CD4-positive, alpha-beta T cell treated with Interferon alpha-2 for 1 hour (primary cell): ENCODE measurements at regions not wholly inside any gene's neighbourhood (a gene's known extent, or its start where the extent isn't known, plus 50 kb on each side); places are given as distances from the start of the nearest gene placed in this dataset.
"Not testable (repeated sequence)": the region's sequence is repeated elsewhere in the genome, so short reads cannot be mapped to it uniquely, and the experiment has no call there.

Experiments used
- DNase-seq, 2 donors: peaks; one replicate each; pipeline ENCODE4 v3.0.0-alpha.2; 2020 to 2022

DNA sequence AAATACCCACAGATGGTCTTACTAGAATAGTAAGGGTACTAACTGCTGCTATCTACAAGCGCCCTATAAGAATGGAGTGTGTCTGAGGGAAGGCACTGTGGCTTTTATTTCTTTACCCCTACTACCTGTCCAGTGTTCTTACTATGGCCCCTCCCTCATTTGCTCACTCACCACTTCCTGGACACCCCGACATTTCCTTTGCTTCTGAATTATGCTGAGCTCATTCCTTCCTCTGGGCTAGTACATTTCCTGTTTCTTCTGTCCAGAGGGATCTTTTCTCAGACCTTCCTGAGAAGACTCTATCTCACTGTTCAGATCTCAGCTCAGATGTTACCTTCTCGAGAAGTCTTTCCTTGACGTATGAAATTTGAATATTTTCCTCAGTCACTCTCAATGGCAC, 192.1 kb upstream of the DAB1 start:
- DNase-seq = no peak

DNA sequence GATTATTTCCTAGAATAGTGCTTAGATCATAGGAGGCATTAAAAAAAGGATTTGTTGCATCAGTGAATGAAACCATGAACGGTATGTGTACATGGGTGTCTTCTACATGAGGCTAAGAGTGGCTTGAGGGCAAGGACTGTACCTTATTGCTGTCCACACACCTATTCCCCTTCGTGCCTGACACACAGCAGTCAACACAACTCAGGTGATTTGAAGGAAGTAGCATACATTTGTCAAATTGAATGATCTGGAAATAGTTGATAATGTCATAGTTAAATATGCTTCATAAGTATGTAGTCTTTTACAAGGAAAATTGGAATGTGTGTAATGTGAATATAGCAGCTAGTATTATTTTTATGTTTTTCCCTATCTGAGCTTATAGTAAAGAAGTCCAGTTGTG, 189.0 kb upstream of the DAB1 start:
- DNase-seq = no peak

DNA sequence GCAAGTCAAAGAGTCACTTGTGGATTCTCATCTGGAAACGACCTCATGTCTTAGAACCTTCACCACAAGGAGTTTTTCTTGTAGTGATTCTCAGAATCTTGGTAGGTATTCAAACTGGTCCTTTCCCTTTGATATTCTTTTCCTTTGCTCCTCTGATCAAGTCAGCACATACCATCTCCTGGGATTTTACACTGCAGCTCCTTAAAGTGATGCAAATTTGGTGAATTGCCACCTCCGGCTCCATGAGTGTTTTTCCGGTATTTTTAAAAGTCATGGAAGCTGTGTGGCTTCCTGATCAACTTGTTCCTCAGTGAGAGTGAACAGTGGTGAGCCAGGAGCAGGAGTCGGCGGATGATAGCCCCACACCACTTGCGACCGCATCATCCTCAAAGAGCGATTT, 182.1 kb upstream of the DAB1 start:
- DNase-seq = no peak

DNA sequence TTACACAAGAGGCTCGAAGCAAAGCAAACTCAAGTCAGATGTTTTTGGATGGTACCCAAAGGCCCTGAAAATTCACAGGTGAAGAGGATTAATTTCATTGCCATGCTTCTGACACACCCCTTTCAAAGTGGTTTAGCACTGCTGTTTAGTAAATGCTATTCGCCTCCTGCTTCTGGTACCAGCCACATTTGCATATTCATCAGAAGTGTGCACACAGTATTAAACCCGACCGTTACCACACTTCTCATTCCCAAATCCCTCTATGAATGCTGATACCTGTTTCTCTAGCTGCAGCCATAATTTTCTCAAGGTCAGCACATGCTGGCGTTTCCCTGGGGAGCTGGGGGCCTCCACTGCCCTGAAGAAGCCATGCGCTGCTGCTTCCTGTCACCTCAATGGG, 179.8 kb upstream of the DAB1 start:
- no peak for DNase-seq

DNA sequence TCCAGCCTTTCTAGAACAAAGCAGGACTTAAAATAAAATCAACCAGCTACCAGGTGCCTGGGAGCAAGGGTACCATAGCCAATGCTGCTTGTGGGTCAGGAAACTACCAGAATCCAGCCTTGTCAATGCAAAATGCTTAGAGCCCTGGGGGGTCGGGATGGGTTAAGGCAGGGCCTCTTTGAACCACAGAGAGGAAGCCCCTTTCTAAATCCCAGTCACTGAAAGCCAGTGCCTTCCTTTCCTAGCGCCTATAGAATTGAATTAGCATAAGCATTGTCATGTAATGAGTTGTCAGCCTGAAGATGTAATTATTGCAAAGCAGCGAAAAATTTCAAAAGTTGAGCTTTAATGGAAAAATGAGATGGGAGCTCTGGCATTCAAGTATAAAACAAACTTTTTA, 176.6 kb upstream of the DAB1 start:
- DNase-seq = no peak

DNA sequence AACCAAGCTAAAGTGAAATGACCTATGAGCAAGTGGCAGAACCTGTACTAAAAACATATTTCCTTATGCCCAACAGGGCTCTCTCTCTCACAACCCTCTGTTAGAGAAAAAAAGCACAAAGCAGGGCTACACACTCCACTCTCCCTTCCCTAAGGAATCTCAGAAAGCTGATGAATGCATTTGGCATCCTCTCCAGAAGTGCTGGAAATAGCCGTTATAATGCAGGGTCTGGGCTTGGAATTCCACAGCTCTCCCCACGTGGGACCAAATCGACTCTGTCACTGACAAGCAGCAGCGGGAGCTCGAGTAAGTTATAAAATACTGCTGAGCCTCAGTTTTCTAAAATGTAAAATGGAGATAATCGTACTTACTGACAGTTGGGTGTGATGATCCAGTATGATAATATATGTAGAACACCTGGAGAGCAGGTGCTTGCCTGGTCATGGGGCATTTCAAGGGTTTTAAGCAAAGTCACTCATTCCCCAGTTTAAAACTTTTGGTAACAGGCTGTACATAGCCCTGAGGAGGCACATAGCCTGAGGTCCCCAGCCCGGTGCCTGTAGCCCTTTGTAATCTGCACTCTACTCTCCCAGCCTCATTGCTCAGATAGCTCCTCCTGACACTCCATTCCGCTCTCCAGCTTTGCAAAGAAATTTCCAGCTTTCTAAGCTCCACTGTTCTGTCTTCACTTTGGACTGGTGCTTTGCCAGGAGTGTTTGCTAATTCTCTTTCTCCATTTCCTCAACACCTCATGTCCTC, 175.6 kb upstream of the DAB1 start:
- no peak for DNase-seq

DNA sequence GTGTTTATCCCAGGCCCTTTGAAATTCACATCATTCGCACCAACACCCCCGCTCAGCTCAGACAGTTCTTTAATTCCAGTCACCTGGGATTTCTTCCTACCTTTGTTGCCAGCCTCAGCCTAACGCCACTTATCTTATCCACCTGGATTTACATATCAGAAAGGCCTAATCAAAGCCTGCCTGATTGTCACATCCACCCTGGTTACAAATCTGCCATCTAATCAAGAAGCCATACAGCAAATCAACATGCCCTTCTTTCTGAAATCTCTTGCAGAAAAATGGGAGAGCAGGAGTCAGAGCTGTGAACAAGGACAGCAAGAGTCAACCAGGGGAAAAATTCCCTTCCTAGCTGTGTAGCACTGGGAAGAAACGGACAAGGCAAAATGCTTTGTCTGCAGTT, 173.2 kb upstream of the DAB1 start:
- no peak for DNase-seq

DNA sequence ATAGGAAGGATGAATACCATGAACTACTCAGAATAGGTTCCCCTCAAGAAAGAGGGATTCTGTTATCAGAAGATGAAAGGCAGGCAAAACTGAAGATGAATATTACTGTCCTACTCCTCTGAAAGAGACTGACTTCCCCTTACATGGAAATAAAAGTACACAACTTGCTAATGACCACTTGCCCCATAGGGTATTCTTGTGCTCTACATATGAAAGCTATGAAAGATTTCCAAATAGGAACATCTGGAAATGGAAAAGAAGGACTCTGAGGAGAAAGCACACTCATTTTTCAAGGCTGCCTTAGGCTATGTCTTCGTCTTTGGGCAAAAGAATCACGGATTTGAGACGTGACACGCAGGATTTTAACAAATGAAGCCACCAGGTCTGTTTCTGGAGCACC, 170.1 kb upstream of the DAB1 start:
- no peak for DNase-seq

DNA sequence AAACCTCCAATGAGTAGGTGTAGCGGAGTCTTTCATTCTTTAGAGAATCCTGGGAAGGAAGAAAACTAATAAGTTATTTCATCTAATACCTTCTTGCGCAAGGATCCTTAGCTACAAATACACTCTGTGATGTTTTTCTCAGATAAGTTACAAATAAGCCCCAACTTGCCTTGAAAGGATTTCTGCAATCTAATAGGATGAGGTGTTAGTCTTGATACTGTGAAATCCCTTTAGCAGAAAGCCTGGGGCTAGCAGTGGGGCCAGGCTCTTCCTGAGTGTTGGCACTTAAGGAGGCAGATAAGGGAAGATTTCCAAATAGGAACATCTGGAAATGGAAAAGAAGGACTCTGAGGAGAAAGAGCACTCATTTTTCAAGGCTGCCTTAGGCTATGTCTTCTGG, 168.0 kb upstream of the DAB1 start:
- no peak for DNase-seq

DNA sequence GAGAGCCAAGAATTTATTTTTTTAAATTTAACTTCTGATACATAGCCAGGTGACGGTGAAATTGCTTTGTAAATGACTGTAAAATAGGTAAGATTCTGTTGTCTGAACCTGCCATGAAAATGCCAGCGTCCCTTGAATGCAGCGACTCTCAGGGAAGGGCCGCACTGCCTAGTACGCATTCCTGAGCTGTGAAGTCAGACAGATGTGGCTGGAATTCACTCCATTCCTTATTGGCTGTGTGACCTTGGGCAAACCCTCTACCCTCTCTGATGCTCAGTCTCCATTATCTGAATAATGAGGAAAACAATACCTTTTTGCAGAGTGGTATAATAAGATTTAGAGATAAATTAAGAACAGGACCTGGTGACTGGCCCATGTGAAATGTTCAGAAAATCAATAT, 167.1 kb upstream of the DAB1 start:
- no peak for DNase-seq

DNA sequence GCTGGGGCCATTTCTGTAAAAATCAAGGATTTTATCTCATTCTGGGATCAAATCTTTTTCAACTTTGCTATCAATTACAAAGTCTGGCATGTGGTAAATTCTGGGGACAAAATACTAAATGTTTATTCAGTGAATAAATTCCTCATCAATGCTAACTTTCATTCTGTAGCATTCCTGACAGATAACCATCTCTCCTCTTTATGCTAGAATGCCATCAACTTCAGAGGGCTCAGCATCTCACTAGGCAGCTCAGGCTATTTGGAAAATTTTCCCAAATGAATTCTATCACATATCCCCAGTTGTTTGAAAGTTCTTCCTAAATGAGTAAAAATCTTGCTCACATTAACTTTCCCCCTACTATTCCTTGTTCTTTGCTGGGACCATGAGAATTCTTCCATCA, 163.0 kb upstream of the DAB1 start:
- DNase-seq = no peak

DNA sequence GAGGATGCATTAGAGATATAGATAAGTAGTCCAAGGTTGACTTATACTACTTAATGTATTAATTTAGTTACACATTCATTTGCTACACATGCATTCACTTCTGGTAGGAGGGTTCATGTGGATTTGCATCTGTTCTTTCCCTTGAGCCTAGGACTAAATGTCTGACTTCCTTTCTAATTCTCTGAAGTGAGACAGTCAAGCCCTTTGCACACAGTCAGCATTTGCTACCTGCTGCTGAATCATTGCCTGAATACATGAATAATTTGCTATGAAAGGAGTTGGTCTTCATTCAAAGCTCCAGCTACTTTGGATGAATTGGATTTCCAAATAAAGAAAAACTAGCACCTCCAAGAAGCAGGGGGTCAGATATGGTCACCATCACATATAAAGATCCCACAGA, 154.8 kb upstream of the DAB1 start:
- DNase-seq = no peak

DNA sequence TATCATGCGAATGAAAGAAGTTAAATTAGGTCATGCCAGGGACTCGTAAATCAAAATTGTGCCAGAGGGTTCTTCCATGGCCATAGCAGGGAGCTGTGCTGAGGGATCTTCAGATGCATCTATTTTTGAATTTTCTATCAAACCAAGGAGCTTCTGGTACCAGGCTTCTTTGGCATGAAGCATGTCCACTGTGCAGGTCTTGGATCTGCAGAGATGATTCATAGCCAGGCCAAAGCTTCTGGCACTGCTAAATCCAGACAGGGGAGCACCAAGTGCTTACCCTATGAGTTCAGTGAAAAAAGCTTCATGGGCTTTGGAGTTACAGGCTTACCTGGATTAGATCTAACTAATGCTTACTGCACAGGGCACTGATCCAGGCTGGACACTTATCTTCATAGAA, 154.2 kb upstream of the DAB1 start:
- DNase-seq = no peak

DNA sequence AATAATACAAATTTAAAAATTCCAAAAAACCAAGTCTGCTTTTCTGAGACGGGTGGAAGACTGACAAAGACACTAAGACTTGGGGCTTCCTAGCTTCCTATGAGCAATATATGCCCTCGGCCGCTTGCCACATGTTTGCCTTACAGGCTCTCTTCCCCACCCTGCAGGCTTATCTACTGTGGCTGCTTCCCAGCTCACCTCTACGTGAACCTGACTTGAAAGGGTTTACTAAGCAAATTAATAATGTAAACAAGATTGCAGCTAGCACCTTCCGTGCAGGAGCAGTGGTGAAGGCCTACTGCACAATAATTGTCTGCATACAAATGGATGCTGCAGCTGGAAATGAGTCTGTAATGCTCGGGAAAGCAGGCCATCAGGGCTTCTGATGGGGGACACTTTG, 152.9 kb upstream of the DAB1 start:
- no peak for DNase-seq

DNA sequence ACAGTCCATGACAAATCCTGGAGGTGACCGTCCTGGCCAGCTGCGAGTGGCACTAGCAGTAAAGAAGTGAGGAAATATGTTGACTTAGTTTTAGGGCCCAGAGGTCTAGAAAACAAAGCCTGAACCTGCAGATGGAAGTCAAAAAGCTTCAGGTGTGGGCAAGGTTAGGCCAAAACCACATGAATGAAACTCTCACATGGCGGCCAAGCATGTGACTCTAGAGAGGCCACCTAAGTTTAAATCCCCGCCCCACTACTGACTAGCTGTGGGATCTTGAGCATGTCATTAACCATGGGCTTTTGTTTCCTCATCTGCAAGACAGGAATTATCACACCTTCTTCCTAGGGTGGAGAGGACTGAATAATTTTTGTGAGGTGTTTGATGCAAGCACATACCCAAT, 148.2 kb upstream of the DAB1 start:
- DNase-seq = no peak

DNA sequence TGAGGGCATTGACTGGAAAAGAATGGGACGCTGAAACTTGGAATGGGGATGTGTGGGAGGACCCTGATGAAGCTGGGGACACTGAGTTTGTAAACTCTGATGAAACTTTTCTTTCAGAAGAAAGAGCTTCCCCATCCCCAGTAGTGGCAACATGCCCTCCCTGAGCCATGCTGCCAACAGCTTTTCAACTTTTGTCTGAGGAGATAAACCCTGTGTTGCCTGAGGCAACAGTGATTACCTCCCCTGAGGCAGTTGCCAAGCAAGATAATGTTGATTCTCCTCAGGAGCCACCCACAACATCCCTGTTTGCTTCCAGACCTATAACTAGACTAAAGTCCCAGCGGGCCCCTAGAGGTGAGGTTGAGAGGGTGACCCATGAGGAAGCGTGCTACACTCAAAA, 134.2 kb upstream of the DAB1 start:
- not testable (repeated sequence) for DNase-seq

DNA sequence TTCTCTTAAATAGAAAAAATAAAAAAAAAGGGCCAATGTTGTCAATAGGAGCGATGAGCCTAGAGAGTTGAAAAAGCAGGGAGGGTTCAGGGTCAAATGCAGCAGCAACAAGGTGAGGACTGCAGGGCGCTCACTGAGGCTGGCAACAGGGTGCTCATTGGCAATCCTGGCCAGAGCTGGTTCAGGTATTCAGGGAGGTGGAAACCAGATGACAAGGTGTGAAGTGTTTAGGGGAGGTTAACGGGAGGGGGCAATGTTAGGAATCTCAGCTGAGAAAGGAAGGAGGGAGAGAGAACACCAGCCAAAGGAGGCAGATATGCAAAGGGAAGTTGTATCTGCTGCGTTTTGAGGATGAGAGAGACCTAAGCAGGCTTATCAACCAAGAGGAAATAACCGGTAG, 129.8 kb upstream of the DAB1 start:
- no peak for DNase-seq

DNA sequence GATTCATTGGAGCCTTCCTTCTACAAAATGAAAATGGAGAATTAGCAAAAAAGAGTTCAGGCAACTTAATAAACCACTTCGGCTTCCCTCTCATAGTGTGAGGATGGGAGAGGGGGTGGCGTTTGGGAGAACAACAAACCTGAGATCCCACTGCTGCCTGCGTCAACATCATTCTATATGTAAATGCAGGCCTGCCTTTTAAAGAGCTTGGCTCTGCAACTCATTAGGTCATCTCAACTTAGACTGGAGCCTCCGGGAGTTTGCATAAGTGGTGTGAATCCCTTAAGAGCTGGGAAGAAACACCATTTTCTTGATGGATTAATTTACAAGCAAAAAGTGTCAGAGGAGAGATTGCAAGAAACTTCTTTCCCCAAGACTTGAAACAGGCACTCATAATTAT, 127.6 kb upstream of the DAB1 start:
- no peak for DNase-seq

DNA sequence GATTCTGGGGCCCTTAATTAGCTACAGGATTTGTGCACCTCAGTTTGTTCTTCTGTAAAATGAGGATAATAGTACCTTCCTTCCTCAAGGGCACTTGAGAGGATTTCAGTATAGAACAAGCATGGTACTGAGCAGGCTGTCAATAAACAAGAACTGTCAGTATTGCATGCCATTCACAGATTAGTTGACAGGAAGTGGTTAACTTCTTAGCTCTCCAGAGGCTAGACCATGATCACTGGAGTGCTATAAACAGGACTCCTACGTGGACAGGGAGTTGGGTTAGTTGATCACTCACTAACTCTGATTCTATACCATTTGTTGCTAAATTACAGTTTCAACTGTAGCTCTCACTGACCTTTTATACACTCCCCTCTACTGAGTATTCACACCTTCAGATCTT, 126.2 kb upstream of the DAB1 start:
- DNase-seq = no peak

DNA sequence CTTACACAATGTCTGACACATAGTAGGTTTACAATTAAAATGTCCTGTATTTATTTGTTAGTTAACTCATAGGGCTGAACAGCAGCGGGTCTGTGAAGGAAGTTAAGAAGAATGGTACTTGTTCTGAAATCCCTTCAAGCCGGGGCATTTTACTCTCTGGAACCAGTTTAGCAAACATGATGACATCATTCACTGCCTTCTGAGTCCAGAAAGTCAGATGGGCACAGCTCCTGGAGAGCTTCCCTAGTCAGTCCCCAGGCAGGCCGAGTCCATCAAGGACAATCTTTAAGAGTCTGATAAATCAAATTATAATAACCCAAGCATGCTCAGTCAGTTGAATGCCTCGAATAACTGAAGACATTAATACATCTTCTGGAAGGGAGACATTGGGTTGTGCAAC, 125.4 kb upstream of the DAB1 start:
- DNase-seq = no peak

DNA sequence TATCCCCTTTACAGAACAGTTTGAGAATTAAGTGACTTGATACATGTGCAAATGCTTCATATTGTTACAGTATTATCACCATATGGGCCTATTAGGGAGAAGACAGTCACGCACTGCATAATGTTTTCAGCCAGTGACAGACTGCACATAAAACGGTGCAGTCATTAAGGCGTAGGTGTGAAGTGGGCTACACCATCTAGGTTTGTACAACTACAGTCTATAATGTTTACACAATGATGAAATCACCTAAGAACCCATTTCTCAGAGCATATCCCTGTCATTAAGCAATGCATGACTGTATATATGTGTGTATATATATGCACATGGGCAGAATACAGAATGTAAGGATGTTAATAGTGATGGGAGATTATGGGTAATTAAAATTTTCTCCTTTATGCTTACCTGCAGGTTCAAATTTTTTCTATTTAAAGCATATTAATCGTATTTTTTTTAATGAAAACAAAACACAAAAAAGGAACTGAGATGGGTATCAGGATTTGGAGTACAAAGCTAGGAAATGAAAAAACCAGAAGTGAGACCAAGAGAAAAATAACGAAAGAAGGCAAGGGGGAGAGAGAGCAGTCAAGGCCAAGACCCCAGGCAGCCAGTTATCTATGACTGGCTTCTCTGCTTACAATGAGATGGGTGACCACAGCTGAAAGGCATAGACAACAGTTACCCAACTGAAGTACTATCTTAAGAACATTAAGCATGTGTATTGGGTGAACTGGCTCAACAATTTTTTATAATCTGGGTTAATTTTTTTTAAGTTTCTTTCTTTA, 122.9 kb upstream of the DAB1 start:
- DNase-seq = no peak

DNA sequence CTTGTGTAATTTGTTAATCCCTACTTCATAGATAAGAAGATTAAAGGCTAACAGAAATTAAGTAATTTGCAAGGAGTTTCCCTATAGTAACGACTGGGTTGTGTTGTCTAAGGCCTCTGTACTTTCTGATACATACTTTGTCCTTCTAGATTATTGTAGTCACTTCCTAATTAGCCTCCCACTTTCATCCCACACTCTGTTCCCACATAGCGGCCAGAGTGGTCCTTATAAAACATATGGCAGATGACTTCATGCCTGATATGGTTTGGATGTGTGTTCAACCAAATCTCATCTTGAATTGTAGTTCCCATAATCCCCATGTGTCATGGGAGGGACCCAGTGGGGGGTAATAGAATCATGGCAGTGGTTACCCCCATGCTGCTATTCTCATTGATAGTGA, 120.5 kb upstream of the DAB1 start:
- DNase-seq = no peak

DNA sequence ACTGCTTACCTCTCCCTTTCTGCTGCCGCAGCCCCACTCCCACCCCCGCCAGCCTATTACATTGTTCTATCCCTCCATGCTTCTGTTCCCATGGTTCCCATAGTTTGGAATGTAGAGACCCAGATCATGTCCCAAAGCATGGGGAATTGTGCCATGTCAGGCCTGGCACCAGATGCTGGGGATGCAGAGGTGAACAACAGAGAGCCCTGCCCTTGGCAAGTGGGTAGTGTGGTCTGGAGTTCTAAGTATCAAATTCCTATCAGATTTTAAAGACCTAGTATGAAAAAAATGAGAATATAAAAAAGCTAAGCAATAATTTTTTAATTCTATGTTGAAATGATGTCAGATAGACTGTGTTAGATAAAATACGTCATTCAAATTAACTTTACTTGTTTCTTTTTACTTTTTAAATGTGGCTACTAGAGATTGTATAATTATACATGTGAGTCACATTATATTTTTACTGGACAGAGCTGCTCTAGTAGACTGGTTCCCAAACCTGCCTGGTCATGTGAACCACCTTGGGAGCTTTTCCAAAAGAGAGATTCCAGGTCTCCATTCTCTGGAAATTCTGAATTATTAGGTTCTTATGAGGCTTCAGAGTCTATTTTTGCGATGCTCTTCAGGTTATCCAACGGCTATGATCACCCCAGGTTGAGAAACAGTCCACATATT, 113.0 kb upstream of the DAB1 start:
- no peak for DNase-seq

DNA sequence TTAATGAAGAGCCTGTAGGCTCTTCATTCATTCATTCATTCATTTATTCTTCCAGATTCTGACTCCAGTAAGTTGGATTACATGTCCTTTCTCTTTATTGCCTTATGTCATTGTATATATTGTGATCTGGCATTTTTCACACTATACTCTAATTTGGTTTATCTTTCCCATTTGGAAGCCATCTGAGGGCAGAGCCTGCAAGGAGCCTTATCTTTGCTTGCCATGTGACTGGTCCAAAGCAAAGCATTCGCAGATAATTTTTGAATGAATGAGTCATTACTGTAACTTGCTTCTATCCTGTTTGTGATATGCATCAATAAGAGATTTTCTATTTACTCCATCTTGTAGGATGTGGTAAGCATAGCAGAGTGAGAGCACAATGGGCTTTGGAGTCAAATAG, 108.4 kb upstream of the DAB1 start:
- no peak for DNase-seq
